Iris pigment epithelial cell (primary cell): ENCODE measurements at regions not wholly inside any gene's neighbourhood (a gene's known extent, or its start where the extent isn't known, plus 50 kb on each side); places are given as distances from the start of the nearest gene placed in this dataset.
A peak's percentile ranks its signal among the peaks of the same experiment; 100 is the strongest.
"Not testable (repeated sequence)": the region's sequence is repeated elsewhere in the genome, so short reads cannot be mapped to it uniquely, and the experiment has no call there.

ENCODE experiments used
- DNase-seq: peaks from one replicate; pipeline ENCODE4 v3.0.0-alpha.2; 2011; ENCODE audit warnings: low read depth

DNA sequence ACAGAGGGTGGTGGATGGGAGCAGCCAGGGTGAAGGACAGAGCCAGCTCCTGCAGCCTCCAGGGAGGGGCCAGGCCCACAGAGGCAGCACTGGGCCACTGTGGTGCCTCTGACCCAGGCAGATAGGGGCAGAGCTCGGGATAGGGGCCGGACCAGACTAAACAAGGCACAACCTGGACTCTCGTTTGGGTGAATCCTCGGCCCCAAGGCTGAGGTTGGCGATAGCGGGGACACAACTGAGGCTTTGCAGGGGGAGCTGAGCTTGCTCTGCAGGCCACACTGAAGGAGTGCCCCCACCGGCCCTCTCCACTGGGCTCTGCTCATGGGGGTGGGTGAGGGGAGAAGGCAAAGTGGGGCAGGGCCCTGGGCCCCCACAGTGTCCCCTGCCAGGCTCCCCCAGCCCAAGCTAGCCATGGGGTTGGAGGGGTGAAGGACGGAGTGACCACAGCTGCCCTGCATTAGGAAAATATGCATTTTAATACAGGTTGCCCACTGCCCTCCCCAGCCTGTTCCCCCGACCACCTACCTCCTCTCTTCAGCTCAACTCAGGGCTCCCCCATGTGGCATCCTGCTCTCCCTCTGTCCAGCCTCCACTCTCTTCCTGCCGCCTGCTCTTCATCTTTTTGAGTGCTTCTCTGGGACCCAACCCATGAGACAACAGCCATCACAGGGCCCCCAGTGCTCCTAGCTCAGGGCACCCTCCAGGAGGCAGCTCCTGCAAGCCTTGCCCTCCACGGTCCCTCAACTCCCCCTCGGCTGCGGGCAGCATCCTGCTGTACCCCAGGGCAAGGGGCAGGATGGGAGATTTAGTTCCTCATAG is 152.8 kb downstream of the INHBB start:
- no peak for DNase-seq

DNA sequence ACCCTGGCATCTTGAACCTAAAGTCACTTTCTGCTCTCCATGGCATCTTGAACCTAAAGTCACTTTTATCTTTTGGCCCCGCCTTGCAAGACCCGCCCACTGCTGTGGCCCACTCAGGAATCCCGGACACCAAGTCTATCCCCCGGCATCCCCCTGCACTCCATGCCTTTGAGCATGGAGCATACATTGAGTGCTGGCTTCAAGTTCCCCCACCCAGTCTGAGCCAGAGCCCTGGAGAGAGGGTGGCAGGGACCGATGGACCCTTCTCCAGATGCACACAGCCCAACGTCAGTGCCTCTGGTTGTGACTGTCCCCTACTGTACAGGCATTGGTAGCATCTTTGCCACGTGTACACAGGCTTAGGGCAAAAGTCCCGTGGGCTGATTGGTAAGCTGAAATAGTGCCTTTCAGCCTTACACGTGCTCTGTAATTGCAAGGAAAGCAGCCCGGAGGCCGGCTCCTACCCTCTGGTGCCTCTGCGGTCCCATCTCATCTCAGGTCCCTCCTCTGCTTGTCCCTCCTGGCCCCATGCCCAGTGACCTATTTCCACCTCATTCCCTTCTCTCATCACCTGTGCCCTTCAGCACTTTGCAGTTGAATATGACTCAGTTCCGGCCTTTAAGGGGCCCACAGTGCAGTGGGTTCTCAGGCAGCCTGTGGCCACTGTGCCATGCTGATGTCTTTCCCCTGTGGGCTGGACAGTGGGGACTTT is 154.0 kb downstream of the INHBB start:
- no peak for DNase-seq

DNA sequence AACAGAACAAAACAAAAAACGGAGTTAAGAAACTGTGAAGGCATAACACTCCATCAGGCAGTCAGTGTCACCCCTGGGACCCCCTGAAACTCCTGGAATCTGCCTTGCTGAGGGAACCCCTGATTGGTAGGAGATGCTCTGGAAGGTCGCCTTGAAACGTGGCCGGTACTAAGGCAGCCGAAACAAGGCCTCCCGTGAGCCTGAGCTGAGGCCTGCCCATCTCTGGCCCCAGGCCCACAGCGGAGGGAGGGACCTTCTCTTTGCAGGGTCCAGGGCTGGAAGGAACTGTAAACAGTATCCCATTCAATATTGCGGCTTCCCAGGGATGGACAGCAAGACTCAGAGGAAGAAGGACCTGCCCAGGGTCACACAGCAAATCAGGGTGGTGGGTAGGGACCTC is 155.7 kb downstream of the INHBB start:
- DNase-seq: no peak

DNA sequence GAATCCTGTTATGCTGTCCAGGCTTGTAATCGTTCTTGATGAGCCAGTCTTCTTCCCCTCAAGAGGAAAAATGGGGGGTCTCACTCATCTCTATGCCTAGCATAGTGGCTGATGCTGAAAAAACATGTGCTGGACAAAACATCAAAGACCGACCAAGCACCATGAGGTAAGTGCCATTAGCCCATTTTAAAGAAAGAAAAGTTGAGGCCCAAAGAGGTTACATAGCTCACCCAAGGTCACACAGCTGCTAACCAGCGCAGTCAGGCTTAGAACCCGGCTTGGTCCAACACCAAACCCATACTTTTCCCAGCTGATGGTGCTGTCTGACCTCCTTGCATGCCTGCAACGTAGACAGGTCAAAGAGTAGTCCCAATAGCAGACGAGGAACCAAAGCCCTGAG is 156.4 kb downstream of the INHBB start:
- DNase-seq: no peak

DNA sequence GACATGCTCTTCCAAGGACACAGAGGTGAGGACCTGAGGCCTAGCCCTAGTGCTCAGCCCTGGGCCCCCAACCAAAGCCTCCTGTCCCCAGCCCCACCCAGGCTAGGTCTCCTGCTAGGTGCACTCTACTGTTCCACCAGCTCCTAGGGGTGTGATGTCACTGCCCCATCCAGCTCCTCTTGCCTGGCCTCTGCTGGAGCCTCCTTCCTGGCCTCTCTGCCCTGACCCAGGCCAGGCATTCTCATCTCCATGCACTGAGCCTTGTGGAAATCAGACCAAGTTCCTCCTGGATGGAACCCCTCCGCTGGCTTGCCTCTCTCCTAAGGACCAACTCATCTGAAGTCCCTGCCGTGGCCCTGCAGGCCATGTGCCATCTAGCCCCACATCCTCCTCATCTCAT is 156.8 kb downstream of the INHBB start:
- DNase-seq: no peak

DNA sequence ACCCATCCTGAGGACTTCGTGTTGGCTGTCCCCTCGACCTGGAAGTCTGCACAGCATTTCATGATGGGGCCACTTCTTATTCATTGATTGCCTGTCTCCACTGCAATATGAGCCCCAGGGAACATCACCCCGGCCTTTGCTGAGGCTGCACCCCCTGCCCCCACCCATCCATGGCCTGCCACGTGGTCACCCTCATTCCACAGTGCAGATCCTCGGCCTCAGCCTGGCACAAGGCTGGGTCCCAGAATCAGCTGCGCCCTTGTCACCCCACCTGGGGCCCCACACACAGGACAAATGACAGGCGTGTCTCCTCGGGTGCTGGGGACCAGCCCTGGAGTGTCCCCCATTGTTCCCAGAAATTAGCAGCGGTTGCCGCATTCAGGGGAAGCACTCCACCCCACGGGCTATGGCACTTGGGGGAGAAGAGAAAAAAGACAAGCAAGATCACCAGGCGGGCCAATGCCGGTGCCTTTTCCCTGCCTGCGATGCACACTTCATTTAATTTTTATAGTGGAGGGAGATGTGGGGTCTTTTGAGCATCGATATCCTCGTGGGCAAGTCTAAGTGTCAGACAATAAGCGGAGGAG is 157.4 kb downstream of the INHBB start:
- DNase-seq: no peak

DNA sequence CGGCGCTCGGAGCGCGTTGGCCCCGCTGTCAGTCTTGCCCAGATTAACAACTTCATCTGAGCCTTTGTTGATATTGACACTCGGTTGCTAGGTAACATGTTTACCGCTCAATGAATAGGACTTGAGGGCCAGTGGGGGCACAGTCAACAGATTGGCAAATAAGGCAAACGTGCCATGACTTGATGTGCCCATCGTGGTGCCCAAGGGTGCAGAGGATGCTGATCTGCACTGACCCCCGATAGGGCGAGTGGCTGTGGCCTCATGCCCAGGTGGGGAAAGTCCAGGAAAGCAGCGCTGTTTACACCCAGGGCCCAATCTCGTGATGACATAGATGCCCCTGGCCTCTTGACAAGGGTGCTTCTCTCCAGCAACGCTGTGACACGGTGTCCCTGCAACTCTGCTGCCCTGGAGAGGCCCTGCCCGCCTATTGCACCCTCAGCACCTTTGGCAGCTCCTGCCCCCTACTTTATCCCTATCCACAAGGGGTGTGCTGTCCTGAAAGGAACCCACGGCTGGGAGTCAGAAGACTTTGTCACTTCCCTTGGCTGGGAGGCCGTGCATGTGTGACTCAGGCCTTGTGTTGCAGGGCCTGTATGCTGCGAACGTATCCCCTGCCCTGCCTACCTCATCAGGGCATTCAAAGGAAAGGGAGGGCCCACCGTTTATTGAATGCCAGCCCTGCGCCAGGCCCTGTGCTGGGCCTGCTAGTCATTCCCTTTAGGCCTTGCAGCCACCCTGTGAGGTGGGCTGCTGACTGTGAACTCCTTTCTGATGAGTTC is 158.0 kb downstream of the INHBB start:
- peak; percentile 28 for DNase-seq

DNA sequence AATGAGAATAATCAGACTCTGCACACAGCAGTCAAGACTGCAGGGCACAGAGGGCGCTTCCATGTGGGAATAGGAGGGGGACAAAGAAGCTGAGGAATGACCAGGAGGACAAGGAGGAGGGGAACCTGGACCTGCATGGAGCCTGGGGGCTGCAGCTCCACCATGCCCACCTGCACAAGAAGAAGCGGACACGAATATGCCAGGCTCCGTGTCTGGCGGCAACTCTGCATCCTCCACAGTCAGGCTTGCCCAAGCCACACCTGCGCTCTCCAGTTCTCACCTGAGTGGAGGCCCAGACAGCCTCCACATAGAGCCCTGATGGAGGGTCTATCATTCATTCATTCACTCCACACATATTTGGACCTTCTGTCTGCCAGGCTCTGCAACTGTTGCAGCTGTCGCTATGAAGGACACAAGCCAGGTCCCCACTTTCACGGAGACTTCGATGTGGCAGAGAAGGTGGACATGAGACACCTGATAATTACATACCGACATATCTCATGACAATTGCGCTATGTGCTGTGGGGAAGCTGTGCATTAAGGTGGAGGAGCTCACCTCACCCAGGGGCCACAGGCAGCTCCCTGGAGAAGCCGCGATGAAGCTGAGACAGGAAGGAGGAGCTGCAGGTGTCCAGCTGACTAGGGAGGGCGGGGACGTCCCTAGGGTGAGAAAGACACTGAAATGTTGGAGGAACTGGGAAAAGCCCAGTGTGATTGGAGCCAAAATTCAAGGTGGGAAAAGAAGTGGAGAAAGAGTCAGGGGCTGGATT is 159.2 kb downstream of the INHBB start:
- DNase-seq: no peak

DNA sequence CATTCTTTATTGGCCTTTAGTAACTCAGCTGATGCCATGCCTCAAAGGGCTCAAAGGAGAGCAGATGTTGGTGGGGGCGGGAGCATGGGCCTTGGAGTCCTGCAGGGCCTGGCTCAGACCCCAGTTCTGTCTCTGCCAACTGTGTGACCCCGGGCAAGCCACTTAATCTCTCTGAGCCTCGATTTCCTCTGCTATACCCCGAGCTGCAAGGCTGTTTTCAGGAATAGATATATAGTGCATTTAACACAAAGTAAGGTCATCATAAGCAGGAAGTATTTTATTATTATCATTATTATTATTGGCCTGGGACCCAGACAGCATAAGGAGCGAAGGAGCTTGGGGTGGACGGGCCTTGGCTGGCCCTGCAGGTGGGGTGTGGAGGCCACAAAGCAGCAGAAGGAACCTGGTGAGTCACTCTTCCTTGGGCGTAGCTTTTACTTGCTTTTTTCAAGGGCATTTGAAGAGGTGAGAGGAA is 162.7 kb downstream of the INHBB start:
- DNase-seq: peak; percentile 46

DNA sequence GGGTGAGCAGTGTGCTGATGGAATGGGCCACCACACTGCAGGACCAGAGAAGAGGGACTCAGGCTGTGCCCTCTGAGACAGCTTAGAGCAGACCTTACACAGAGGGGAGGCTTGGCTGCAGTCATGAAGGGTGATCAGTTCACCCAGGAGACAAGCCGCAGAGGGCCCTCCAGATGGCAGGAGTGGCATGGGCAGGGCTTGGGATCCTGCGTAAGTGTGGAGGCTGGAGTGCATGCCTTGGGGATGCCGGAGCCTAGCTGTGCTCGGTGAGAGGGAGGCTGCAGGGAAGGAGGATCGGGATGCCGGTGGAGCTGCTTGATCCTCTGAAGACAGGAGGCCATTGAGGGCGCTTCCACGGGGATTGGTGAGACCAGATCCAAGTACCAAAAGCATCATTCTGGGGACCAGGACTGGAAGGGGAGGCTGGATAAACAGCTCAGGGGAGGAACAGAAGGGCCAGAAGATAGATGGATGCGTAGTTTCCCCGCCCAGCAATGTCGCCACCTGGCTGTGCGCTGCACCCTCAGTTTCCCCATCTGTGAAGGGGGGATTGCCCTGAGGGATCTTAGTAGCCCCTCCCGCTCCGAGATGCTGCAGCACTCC is 163.4 kb downstream of the INHBB start:
- DNase-seq: no peak

DNA sequence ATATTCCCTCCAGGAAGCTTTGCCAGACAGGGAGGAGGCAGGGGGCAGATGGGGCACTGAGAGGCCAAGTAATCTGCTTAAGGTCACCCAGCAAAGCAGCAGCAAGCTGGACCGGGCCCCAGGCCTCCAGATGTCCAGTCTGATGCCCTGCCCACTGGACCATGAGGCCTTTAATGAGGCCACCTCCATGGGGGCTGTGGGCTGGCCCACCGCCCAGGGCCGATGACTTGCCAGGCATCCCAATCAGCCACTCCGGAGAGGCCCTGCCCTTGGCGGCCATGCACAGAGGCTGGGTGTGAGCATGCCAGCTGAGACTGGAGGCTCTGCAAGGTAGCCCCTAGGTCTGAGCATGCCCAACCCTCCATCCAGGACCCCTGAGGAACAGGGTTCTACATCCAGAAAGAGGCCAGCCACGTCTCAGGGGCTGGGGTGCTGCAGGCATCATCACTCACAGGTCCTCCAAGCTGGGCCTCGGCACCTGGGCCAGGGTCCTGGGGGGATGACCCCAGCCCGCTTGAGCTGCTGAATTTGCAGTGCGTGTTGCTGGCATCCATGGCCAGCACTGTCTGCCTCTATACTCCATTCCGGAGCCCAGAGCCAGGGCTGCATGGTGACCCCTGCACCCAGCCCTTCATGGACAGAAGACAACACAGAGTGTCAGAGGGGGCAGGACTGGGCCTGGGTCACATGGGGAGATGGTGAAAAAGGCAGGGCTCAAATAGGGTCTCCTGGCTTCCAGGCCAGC is 164.2 kb downstream of the INHBB start:
- DNase-seq: no peak

DNA sequence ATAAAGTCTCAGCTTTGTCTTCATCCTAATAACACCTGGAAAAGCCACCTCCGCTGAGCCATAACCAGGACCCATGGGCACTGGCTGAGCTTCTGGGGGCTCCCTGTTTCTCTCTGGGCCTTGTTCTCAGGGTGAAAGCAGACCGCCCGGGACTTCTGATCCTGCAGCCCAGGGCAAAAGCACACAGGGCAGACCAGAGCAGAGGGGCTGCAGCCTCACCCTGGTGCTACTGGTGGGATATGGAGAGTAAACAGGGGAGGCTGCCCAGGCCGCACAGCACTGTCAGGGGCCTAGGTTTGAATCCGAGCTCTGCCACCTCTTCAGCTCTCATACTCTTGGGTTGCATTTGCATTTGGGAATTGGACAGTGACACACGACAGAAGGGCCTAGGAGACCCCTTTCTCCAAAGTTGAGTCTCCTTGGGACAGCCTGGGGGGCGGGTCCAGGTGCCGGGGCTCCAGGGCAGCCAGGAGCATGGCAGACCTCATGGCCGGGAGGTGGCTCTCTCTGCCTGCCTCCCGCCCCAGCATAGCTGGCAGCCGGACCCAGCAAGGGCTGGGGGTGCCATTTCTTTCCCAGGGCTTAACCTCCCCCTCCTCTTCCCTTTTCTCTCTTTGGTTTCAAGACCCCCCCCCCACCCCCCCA is 164.9 kb downstream of the INHBB start:
- no peak for DNase-seq

DNA sequence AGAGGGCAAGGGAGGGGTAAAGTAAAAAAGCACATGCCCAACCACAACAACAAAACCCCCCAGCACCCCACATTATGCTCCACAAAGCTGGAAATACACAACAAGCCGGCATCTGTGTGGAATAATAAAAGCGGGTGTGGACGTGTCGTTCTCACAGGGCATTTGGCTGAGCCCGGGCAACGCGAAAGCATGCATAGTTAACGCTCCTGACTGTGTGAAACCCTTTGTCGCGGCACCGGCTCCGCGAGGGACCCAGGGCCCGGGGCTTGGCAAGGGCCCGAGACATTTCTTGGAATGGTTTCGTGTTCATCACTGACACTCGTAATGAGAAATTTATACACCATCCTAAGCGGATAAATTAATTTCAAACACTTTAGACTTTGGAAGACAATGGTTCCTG is 165.6 kb downstream of the INHBB start:
- DNase-seq: no peak

DNA sequence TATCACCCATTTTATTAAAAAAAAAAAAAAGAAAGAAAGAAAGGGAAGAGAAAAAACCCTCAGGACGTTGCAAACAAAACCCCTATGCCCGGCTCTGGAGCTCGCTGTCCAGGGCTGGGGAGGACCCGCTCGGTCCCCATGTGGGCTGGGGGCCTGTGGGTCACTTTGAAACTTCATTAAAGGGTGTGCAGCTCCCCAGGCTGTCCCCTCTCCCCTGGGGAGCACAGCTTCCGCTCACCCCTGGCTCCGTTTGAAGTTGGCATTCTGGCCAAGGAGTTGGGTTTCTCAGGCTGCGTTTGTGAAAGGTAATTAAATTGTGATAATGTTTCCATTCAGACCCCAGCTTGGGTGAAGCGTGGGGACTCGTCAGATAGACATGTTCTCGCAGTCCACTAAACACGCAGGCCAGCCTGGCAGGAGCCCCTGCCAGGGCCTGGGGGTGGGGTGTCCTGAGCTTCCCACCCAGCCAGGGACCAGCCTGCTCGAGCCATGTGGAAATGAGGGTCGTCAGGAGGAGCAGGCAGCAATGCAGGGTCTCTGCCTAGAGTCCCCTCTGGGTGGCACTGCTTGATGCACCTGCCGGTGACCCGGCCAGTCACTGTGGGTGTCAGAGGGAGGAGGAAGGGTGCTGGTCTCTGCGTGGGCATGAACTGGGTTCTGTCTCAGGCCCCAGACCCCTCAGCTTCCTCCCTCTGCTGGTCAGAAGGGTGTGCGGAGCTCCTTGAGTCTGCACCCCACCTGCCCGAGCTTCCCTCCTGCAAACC is 166.2 kb downstream of the INHBB start:
- no peak for DNase-seq

DNA sequence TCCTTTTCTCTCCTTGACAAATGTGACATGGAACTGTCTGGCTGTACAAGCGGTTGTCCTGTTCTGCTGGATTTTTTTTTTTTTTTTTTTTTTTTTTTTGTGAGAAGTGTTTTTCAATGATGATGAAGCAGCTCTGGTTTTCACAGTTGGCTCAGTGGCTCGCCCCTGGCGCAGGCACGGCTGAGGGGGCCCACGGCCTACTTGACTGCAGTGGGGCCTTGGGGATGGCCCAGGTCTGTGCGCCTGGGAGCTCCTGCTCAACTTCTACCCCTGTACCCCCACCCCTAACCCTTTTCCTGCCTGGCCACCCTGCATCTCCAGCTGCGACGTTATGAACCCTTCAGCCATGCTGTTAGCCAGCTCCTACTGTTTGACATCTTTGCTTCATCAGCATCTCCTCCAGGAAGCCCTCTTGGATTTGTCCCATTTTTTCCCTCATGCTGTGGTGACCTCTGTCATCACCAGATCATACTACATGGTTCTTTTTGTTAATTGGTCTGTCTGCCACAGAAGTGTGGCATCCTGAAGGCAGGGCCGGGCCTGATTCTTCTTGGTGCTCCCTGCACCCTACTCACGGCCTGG is 167.9 kb downstream of the INHBB start:
- no peak for DNase-seq

DNA sequence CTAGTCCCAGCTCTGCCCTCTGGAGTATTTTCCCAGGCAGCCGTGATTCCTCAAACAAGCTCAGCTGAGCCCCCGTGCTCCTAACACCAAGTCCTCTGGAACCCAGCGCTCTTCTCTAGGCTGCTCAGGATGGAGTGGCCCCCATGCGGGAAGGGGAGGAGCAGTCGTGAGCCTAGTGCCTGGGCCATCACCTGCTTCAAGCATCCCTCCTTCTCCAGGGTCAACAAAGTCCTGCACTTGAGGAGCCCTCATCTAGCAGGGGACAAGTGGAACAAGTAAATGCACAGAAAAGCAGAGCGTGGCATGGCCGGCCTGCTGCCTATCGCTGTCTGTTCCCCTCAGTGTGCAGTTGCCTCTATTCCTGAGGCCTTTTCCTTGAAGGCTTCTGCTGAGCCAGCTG is 168.6 kb downstream of the INHBB start:
- DNase-seq: no peak

DNA sequence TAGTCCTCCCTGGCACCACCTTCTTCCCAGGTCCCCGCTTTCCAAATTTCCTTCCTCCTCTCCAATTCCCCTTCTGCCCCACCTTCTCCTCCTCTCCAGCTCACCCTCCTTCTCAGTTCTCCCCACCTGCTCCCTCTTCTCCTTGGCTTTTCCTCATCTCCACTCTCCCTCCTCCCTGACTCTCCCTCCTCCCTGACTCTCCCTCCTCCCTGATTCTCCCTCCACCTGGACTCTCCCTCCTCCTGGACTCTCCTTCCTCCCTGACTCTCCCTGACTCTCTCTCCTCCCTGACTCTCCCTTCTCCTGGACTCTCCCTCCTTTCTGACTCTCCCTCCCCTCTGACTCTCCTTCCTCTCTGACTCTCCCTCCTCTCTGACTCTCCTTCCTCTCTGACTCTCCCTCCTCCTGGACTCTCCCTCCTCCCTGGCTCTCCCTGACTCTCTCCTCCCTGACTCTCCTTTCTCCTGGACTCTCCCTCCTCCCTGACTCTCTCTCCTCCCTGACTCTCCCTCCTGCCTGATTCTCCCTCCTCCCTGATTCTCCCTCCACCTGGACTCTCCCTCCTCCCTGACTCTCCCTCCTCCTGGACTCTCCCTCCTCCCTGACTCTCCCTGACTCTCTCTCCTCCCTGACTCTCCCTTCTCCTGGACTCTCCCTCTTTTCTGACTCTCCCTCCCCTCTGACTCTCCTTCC is 169.3 kb downstream of the INHBB start:
- DNase-seq: not testable (repeated sequence)
